ENCODE measurements at regions not wholly inside any gene's neighbourhood (a gene's known extent, or its start where the extent isn't known, plus 50 kb on each side); places are given as distances from the start of the nearest gene placed in this dataset.

- TF ChIP-seq TEAD4 (IDR thresholded peaks at IDR 0.05): no peak
- no peak for TF ChIP-seq CREB1 (IDR thresholded peaks at IDR 0.05; ENCODE audit: low read depth)
- no peak for TF ChIP-seq EP300 (IDR thresholded peaks at IDR 0.05; ENCODE audit: borderline replicate concordance)
- no peak for TF ChIP-seq EGR1 (IDR thresholded peaks at IDR 0.05)
- TF ChIP-seq YY1 (IDR thresholded peaks at IDR 0.05; ENCODE audit: low read depth): no peak
Measured at GRCh38 chr16:8257561-8257960, 332.8 kb downstream of the TMEM114 start.

All from Ishikawa (cell line).